GM19438 (cell line): ENCODE measurements at regions not wholly inside any gene's neighbourhood (a gene's known extent, or its start where the extent isn't known, plus 50 kb on each side); places are given as distances from the start of the nearest gene placed in this dataset.
"Not testable (repeated sequence)": the region's sequence is repeated elsewhere in the genome, so short reads cannot be mapped to it uniquely, and the experiment has no call there.

ENCODE experiments used
- ATAC-seq: cut with Tn5 transposase; IDR thresholded peaks from one replicate; pipeline ENCODE4 v1.9.1; 2021; ENCODE audit warnings: low read depth; ENCODE audit not compliant: unreplicated experiment

DNA sequence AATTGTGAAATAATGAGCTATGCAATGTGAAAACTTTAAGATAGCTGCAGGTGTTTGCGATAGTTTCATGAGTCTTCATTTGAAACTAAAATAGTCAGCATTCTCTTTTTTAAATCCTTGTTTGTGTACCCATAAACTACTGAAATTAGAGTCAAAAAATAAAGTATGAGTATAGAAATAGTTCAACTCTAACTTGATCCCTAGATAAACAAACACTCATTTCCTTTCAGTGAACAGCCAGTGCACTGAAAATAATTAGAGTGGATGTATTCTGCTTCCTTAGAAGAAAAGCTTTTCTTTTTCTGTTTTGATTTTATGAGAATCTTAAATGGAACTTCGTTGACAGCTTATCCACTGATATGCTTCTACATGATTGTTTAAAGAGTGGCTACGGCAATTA is 1033.4 kb downstream of the SOCS6 start:
- ATAC-seq: no peak

GRCh38 chr18:71321319-71321718 is 1032.5 kb downstream of the SOCS6 start:
- ATAC-seq: no peak

DNA sequence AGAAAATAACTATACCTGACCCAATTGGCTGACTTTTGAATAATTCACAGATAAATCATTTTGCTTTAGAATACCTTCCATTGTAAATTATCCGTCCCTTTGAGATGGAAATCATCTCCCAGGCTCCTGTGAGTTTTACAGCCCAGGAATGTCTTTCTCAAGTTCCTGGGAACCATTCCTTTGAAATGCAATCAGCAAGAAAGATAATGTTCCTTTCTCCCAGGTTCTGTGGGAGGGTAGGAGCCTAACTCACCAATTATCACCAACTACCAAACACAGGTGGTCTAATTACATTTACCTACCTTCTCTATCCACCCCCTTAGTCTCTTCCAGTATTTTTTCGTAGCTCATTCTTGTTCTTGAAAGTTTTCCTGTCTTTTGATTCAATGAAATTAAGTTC is 1016.0 kb downstream of the SOCS6 start:
- ATAC-seq: no peak

DNA sequence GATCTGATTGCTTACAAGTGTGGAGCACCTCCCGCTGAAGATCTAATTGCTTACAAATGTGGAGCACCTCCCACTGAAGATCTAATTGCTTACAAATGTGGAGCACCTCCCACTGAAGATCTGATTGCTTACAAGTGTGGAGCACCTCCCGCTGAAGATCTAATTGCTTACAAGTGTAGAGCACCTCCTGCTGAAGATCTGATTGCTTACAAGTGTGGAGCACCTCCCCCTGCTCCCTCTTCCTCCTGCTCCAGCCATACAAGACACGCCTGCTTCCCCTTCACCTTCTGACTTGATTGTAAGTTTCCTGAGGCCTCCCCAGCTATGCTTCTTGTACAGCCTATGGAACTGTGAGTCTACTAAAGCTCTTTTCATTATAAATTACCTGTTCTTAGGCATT is 1014.9 kb downstream of the SOCS6 start:
- not testable (repeated sequence) for ATAC-seq

DNA sequence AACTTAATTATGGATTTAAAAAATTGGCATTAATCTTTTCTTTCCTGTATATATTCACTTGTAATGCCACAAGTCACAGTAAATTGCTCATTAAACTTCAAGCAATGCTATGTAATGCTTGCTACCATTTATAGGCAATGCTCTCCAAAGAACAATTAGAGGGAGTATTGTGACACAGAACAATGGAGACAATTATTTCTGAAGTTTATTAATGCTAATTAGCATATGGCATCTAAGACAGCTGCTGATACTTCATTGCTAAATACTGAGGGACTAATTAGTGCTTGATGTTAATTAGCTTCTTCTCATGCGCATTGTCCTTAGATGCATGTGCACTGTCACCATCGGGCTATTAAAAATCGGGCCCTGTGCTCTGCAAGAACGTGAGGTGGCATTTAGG is 1012.8 kb downstream of the SOCS6 start:
- ATAC-seq: no peak

DNA sequence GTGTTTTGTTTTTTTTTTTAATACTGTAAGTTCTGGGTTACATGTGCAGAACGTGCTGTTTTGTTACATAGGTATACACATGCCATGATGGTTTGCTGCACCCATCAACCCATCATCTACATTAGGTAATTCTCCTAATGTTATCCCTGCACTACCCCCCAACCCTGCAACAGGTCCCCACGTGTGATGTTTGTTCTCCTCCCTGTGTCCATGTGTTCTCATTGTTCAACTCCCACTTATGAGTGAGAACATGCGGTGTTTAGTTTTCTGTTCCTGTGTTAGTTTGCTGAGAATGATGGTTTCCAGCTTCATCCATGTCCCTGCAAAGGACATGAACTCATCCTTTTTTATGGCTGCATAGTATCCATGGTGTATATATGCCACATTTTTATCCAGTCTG is 1005.4 kb downstream of the SOCS6 start:
- not testable (repeated sequence) for ATAC-seq

DNA sequence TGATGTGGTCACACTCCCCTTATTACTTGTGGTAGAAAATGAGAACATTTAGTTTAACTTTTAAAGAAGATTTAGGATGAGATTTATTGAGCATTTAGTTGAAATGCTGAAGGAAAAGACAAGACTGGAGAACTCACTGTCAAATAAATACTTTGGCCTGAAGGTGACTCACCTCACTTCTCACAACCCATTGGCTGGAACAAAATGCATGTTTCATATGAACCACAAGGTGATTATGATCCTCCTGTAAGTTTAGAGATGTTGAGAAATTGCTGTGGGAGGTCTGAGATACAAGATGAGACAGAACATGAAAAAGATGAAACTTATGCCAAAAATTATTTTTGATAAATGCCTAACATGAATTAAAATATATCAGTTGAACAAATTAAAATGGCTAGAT is 1004.5 kb downstream of the SOCS6 start:
- no peak for ATAC-seq

- no peak for ATAC-seq
These were observed 998.4 kb downstream of the SOCS6 start for GRCh38 chr18:71287268-71287667.

- ATAC-seq: no peak
These were observed 963.6 kb downstream of the SOCS6 start for GRCh38 chr18:71252351-71252865.

DNA sequence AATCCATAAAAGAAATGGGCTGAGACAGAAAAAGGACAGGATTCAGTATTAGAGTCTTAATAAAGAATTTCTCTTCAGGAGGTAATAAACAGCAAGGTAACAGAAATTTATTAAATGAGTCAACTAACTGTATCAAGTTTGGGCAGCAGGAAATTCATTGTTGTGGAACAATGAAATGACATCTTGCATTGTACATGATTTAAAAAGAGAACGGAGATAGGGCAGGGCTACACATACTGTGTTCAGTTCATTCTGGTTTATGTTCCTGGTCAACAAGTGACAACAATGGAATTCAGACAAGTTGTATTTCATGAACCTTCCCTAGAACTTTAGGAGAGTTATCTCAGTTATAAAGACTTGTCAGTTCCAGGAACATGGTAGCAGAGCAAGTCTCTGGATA is 961.3 kb downstream of the SOCS6 start:
- ATAC-seq: no peak

DNA sequence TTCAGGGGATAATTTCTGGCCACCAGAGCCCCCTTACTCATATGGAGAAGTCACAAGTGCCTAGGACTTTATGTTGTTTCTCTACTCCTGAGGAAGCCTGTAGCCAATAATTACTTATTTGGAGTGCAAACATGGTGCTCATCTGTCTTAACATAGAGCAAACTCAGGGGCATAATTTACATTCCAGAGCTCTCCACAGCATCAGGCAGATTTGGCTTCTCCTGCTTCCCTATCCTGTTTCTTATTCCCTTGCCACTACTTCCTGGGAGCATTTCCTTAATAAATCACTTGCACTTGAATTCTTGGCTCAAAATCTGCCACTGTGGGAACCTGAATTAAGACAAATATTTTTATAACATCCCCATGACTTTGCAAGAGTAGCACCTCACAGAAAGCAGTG is 960.9 kb downstream of the SOCS6 start:
- ATAC-seq: no peak

DNA sequence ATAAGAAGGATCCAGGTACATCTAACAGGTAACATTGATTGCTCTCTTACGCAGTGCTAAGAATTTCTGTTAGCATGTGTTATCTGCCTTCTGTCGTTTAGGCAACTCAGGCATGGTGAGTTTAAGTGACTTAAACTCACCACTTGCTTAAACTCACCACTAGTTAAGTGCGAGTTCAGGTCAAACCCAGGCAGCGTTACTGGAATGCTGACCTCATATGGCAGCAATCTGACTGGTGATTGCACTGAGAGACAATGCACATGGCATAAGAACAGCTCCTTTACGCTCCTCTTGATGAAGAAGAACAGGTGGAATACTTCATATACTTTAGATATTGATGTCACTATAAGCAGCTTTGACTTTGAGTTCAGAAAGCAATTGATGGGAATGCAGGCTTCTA is 954.1 kb downstream of the SOCS6 start:
- no peak for ATAC-seq

- ATAC-seq: no peak
These were observed 950.3 kb downstream of the SOCS6 start for GRCh38 chr18:71238974-71239624.

DNA sequence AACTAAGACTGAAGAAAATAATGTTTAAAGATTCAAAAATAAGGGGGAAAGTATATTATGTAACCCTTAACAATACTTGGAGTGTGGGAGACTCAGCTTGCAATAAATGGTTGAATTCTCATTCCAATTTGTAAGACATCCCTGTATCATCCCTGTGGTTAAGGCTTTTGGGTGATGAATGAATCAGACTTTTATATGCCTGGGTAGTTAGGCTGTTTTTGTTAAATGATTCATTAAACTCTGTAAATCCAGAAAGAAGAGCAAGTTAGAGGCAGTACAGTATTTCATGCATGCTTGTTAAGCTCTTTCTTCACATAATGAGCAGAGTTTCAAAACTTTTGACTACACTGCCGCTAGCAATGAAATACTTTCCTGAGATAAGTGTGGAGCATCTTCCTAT is 948.8 kb downstream of the SOCS6 start:
- ATAC-seq: no peak

- ATAC-seq: no peak
These were observed 944.3 kb downstream of the SOCS6 start for GRCh38 chr18:71233177-71233576.

DNA sequence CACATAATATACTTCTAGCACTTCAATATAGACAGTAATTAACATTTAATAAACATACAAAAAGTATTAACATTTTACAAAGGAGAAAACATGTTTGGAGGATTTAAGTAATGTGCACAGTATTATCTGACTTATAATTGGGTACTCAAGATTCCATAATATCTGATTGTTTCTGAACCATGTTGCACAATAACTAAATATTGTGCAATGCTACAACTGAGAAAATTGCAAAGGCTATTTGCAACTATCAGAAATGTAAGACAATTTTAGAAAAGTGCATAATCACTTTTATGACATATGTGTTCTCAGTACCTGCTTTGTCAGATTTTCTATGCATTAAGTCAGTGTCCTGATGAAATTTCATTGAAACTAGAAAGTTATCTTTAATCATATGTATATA is 934.6 kb downstream of the SOCS6 start:
- ATAC-seq: no peak

DNA sequence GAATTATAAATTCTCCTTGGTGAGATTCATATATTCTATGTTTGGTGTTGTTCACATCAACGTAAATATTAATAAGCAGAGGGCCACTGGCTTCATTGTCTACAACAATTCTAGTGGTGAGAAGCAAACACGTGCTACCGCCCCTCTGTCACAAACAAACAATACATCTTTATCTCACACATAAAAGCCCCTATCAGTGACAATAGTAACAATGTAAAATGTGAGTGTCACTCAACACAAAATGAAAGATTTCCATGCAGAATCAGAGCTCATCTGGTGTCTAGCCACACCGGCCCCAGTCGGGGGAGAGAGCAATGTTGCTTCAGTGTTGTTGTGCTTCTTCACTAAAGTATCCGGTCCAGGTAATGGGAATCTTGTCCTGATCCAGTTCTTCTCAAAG is 932.6 kb downstream of the SOCS6 start:
- ATAC-seq: no peak

- ATAC-seq: not testable (repeated sequence)
These were observed 923.9 kb downstream of the SOCS6 start for GRCh38 chr18:71212739-71213138.

DNA sequence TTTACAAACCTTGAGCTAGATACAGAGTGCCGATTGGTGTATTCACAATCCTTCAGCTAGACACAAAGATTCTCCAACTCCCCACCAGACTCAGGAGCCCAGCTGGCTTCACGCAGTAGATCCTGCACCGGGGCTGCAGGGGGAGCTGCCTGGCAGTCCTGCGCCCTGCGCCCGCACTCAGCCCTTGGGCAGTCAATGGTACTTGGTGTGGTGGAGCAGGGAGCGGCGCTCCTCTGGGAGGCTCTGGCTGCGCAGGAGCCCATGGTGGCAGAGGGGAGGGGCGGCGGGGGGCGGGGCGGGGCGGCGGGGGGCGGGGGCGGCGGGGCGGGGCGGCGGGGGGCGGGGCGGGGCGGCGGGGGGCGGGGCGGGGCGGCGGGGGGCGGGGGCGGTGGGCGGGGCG is 923.4 kb downstream of the SOCS6 start:
- no peak for ATAC-seq

DNA sequence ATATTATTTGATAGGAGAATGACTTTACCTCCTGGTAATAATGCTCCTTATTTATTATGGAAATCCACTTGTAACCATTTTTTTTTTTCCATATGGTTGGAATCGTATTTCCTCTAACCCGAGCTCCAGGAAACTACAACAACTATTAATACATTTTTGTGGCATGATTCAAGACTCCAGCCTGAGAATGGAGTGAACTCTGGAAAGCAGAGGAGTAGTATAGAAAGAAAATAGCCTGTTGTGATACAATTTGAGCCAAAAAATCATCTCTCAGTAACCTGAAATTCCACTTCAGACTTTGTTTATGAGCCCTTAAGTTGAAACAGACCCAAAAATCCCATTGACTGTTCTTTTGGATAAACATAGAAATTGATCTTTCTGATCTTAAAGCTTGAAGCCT is 921.1 kb downstream of the SOCS6 start:
- ATAC-seq: no peak

DNA sequence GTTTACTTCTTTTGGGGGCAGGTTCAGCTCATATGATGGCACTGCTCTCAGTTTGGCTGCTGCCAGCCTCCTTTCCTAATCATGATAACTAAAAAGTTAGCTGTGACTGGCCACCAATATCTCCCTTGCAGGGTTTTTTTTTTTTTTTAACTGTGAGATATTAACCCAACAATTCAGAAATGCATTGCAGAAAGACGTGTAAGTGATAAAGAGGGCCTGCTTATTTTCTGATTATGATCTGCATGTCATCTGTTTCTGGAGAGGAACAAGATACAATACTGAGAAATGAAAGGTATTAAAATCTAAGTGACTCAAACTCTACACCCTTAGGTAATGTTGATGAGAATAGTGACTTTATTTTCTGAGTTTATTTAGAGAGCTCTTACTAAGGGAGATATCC is 905.6 kb downstream of the SOCS6 start:
- no peak for ATAC-seq

GRCh38 chr18:71189581-71189980 is 900.7 kb downstream of the SOCS6 start:
- no peak for ATAC-seq
